Breast epithelium (tissue), 3 donors: ENCODE measurements at regions not wholly inside any gene's neighbourhood (a gene's known extent, or its start where the extent isn't known, plus 50 kb on each side); places are given as distances from the start of the nearest gene placed in this dataset.

ENCODE experiments used
- CTCF ChIP-seq, 3 donors: fragments of 450-650 bp; IDR thresholded peaks; one replicate each; pipeline ENCODE4 v1.5.1; 2016 to 2017; ENCODE audit warnings: antibody characterized with exemption in 3 of 3, mild to moderate bottlenecking in 3 of 3, moderate library complexity in 3 of 3
- POLR2A ChIP-seq: fragments of 450-650 bp; IDR thresholded peaks from one replicate; pipeline ENCODE4 v1.6.1; 2016; ENCODE audit warnings: antibody characterized with exemption, mild to moderate bottlenecking, moderate library complexity

GRCh38 chr7:79740076-79740475 lies 286.6 kb upstream of the MAGI2 start:
- TF ChIP-seq POLR2A (no peak), CTCF (IDR thresholded peaks at IDR 0.05) (no peak)
